Kidney (tissue), 13 donors: ENCODE measurements at regions not wholly inside any gene's neighbourhood (a gene's known extent, or its start where the extent isn't known, plus 50 kb on each side); places are given as distances from the start of the nearest gene placed in this dataset.

Source experiments
- DNase-seq, 5 donors: peaks; one replicate each; pipeline ENCODE4 v3.0.0-alpha.2; 2013 to 2020
- FAIRE-seq: peaks from 2 replicates; lab custom pipeline; 2012; peaks lifted over from hg19 to GRCh38; lab: Jason Lieb, UNC
- H3K27ac ChIP-seq, 2 donors: one replicate each; pipeline ENCODE4 v1.7.0; 2013; ENCODE audit warnings: low read depth in 2 of 2, low read length in 2 of 2, inconsistent platforms in 1 of 2
- H3K27me3 ChIP-seq: one replicate; pipeline ENCODE4 v1.7.1; 2013; ENCODE audit warnings: low read length, inconsistent platforms; ENCODE audit not compliant: control insufficient read depth, insufficient read depth
- H3K36me3 ChIP-seq, 3 donors: one replicate each; pipeline versions ENCODE4 v1.7.0 to v1.7.1; 2013; ENCODE audit warnings: low read length in 3 of 3, control low read depth in 1 of 3, inconsistent platforms in 1 of 3; ENCODE audit not compliant: insufficient read depth in 3 of 3, control insufficient read depth in 2 of 3
- H3K4me1 ChIP-seq, 3 donors: one replicate each; pipeline versions ENCODE4 v1.7.0 to v1.7.1; 2013; ENCODE audit warnings: low read length in 3 of 3, inconsistent platforms in 1 of 3, low read depth in 1 of 3; ENCODE audit not compliant: control insufficient read depth in 2 of 3, insufficient read depth in 2 of 3
- H3K4me3 ChIP-seq, 3 donors: one replicate each; pipeline versions ENCODE4 v1.7.0 to v1.8.1; 2013; ENCODE audit warnings: low read length in 3 of 3, control low read depth in 1 of 3, inconsistent platforms in 1 of 3
- H3K9ac ChIP-seq, 3 donors: one replicate each; pipeline versions ENCODE4 v1.7.0 to v1.7.1; 2013; ENCODE audit warnings: low read length in 3 of 3, control low read depth in 1 of 3, inconsistent platforms in 1 of 3
- H3K9me3 ChIP-seq, 3 donors: one replicate each; pipeline versions ENCODE4 v1.7.0 to v1.7.1; 2013; ENCODE audit warnings: low read length in 3 of 3, control low read depth in 1 of 3, inconsistent platforms in 1 of 3; ENCODE audit not compliant: control insufficient read depth in 2 of 3, insufficient read depth in 1 of 3
- CTCF ChIP-seq: IDR thresholded peaks from 3 replicates; pipeline ENCODE4 v1.5.1; 2012; ENCODE audit warnings: mild to moderate bottlenecking, moderate library complexity, borderline replicate concordance; ENCODE audit not compliant: insufficient read depth; ENCODE audit errors: extremely low read depth
- intact Hi-C: fragments of 100-400 bp; cut with DNase I; formaldehyde crosslinking; loops from one replicate; pipeline ENCODE4 v1.11.1; 2022
- donor health status: control.
- donor health status: control.
- donor health status: control.
- donor health status: control.
- donor health status: control.
- donor health status: DM: yes; HTN: yes; CAD: no.
- donor health status: Normal renal cell carcinoma (clear cell type).

DNA sequence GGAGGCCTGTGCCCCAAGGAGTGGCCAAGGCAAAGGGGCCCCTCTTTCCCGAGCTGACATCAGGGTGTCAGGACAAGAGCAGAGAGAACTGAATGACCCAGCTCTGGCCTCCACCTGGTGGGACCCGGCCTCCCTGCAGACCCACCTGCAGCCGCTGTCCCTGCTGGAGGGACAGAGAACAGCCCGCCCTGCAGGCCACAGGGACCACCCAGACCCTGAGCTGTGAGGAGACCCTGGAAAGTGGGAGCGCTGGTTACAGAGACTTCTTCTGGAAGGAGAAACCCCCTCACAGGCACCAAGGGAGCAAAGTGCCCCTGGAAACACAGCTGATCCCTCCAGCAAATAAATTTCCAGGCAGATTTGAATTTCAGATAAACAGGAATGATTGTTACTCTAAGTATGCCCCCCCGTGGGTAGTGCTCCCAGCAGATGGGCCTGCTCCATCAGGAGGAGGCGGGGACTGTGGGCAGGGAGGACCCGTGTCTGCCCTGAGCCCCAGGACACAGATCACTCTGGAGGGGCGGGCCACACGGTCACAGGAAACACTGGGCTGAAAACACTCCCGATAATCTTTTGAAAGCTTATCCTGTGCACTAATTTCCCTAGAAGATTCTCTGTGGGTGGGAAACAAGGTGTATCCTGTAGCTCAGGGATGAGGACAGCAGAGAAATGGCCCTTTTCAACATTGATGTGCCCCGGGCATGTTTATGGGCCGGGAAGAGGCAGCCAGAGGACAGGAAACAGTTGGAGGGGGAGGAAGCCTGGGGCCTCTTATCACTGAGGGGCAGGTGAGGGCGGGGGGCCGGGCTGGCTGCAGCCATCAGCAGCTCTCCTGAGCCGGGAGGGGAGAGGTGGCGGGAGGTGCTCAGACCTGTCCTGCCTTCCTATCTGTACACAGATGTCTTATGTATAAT lies 276.0 kb downstream of the ADGRD1 start:
- Histone ChIP-seq H3K9ac (peak overlapping the region in 1 of 3 donors; percentile 12), H3K36me3 (no peaks in the 10 kb centered on the region), H3K9me3 (no peaks in the 10 kb centered on the region), H3K4me1 (no peaks in the 10 kb centered on the region), H3K27ac (no peak overlapping the region), H3K27me3 (no peaks in the 10 kb centered on the region), H3K4me3 (no peak overlapping the region)
- intact Hi-C loops = no loop called here
- TF ChIP-seq CTCF = no peak
- peak; percentile 66 to 86 (median 78) for DNase-seq
- FAIRE-seq = no peak

- no peaks in the 10 kb centered on the region for H3K4me1 ChIP-seq
- DNase-seq (peak in 1 of 5 donors; percentile 36), FAIRE-seq (no peak)
- H3K36me3 ChIP-seq = no peaks in the 10 kb centered on the region
- TF ChIP-seq CTCF = no peak
- H3K9ac ChIP-seq = no peak overlapping the region
- intact Hi-C loops = no loop called here
- no peaks in the 10 kb centered on the region for H3K9me3 ChIP-seq
- no peaks in the 10 kb centered on the region for H3K27me3 ChIP-seq
- no peak overlapping the region for H3K27ac ChIP-seq
- H3K4me3 ChIP-seq = no peak overlapping the region
Measured at GRCh38 chr12:131230340-131231031, 276.8 kb downstream of the ADGRD1 start.

DNA sequence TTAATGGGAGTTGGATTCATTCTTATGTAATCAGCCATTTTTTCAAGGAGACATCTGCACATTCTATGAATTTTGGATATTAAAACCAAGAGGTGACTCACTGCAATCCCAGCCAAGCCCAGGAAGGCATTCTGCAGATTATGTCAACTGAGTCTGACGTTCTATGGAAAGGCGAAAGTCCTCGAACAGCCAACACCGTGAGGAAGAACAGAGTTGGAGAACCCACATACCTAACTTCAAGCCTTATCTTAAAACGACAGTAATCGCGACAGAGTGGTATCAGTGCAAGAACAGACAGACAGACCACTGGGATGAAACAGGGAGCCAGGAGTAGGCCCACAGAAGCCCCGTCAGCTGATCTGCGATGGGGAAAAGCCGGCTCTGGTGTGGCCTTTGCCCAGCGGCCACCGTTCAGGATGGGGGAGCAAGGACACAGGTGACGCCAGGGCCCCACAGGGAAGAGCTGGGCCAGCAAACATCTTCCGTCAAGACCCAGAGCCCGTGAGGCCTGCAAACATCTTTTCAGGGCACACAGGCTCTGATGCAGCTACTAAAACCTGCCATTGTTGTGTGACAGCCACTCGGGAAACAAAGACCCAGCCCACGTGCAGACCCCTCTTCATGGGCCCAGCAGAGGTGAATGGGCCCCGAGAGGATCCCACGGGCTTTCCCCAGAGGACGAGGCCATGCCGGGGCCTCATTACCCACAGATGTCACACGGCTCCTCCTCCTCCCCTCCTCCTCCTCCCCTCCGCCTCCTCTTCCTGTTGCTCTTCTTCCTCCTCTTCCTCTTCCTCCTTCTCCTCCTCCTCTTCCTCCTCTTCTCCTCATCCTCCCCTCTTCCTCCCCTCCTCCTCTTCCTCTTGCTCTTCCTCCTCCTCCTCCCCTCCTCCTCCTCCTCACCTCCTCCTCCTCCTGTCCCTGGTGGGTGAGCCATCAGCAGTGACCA lies 277.6 kb downstream of the ADGRD1 start:
- Histone ChIP-seq H3K9me3 (no peaks in the 10 kb centered on the region), H3K27me3 (no peaks in the 10 kb centered on the region), H3K36me3 (no peaks in the 10 kb centered on the region), H3K27ac (no peak overlapping the region), H3K4me3 (no peak overlapping the region), H3K9ac (no peak overlapping the region), H3K4me1 (no peaks in the 10 kb centered on the region)
- FAIRE-seq (no peak), DNase-seq (peak in 1 of 5 donors; percentile 55)
- TF ChIP-seq CTCF = no peak
- intact Hi-C loops = no loop called here
